SKM-1 treated with dmso at 0.1 percent for 144 hours (cell line): ENCODE measurements at regions not wholly inside any gene's neighbourhood (a gene's known extent, or its start where the extent isn't known, plus 50 kb on each side); places are given as distances from the start of the nearest gene placed in this dataset.

Experiments
- DNase-seq: peaks from one replicate; lab custom pipeline; 2025; ENCODE audit not compliant: unreplicated experiment; lab: John Stamatoyannopoulos, UW

- no peak for DNase-seq
Measured at GRCh38 chr1:228867108-228867950, 132.1 kb downstream of the RHOU start.

- DNase-seq, result no peak
Measured at GRCh38 chr1:228867951-228868730, 132.9 kb downstream of the RHOU start.

GRCh38 chr1:228868731-228869024, 133.4 kb downstream of the RHOU start:
- no peak for DNase-seq

- no peak for DNase-seq
Measured at GRCh38 chr1:228869312-228869824, 134.1 kb downstream of the RHOU start.

- no peak for DNase-seq
Measured at GRCh38 chr1:228870041-228870713, 134.9 kb downstream of the RHOU start.

- DNase-seq, result no peak
Measured at GRCh38 chr1:228871314-228872061, 136.2 kb downstream of the RHOU start.

GRCh38 chr1:228872080-228872479, 136.8 kb downstream of the RHOU start:
- DNase-seq, result no peak

GRCh38 chr1:228873709-228874108, 138.4 kb downstream of the RHOU start:
- DNase-seq, result no peak

GRCh38 chr1:228875741-228876140, 140.5 kb downstream of the RHOU start:
- no peak for DNase-seq

- no peak for DNase-seq
Measured at GRCh38 chr1:228876187-228876586, 140.9 kb downstream of the RHOU start.

GRCh38 chr1:228879164-228879563, 143.9 kb downstream of the RHOU start:
- no peak for DNase-seq

- no peak for DNase-seq
Measured at GRCh38 chr1:228882041-228882770, 146.9 kb downstream of the RHOU start.

GRCh38 chr1:228882771-228883450, 147.6 kb downstream of the RHOU start:
- no peak for DNase-seq

GRCh38 chr1:228883535-228883934, 148.3 kb downstream of the RHOU start:
- no peak for DNase-seq

GRCh38 chr1:228884196-228884595, 148.9 kb downstream of the RHOU start:
- DNase-seq, result no peak

GRCh38 chr1:228884615-228885566, 149.6 kb downstream of the RHOU start:
- DNase-seq, result no peak

- DNase-seq, result no peak
Measured at GRCh38 chr1:228885845-228886244, 150.6 kb downstream of the RHOU start.

GRCh38 chr1:228887101-228887500, 151.8 kb downstream of the RHOU start:
- DNase-seq, result no peak

GRCh38 chr1:228887960-228888359, 152.7 kb downstream of the RHOU start:
- no peak for DNase-seq
